GM23248 (cell line): ENCODE measurements at regions not wholly inside any gene's neighbourhood (a gene's known extent, or its start where the extent isn't known, plus 50 kb on each side); places are given as distances from the start of the nearest gene placed in this dataset.

Experiments used
- DNase-seq: peaks from one replicate; pipeline ENCODE4 v3.0.0-alpha.2; 2015
- H2AFZ ChIP-seq: fragments of 200-600 bp; sonication (generic); 2 replicates; pipeline ENCODE4 v1.6.1; 2016; ENCODE audit warnings: antibody characterized with exemption
- H3F3A ChIP-seq: fragments of 200-600 bp; sonication (generic); 2 replicates; pipeline ENCODE4 v1.6.1; 2016; ENCODE audit warnings: mild to moderate bottlenecking, antibody characterized with exemption, mixed run types; ENCODE audit not compliant: insufficient read depth
- H3K27ac ChIP-seq: fragments of 200-600 bp; sonication (generic); 2 replicates; pipeline ENCODE4 v1.5.1; 2016; ENCODE audit warnings: mild to moderate bottlenecking
- H3K27me3 ChIP-seq: fragments of 200-600 bp; sonication (generic); replicated peaks from 2 replicates; pipeline ENCODE4 v1.6.1; 2016; ENCODE audit warnings: mild to moderate bottlenecking; ENCODE audit not compliant: insufficient read depth
- H3K36me3 ChIP-seq: fragments of 200-600 bp; sonication (generic); 2 replicates; pipeline ENCODE4 v1.6.1; 2016; ENCODE audit warnings: low read depth, mild to moderate bottlenecking
- H3K4me1 ChIP-seq: fragments of 200-600 bp; sonication (generic); 2 replicates; pipeline ENCODE4 v1.6.1; 2016; ENCODE audit warnings: mild to moderate bottlenecking; ENCODE audit not compliant: insufficient read depth
- H3K4me2 ChIP-seq: fragments of 200-600 bp; sonication (generic); one replicate; pipeline ENCODE4 v1.6.1; 2016; ENCODE audit warnings: mild to moderate bottlenecking; ENCODE audit not compliant: unreplicated experiment
- H3K4me3 ChIP-seq: fragments of 200-600 bp; sonication (generic); 2 replicates; pipeline ENCODE4 v1.5.1; 2016; ENCODE audit warnings: mild to moderate bottlenecking
- H3K79me2 ChIP-seq: fragments of 200-600 bp; sonication (generic); 2 replicates; pipeline ENCODE4 v1.6.1; 2016; ENCODE audit warnings: mild to moderate bottlenecking; ENCODE audit not compliant: insufficient read depth
- H3K9ac ChIP-seq: fragments of 200-600 bp; sonication (generic); 2 replicates; pipeline ENCODE4 v1.6.1; 2016; ENCODE audit warnings: mild to moderate bottlenecking
- H3K9me2 ChIP-seq: fragments of 200-600 bp; sonication (generic); 2 replicates; pipeline ENCODE4 v1.6.1; 2016; ENCODE audit warnings: mixed run types, mild to moderate bottlenecking, moderate library complexity; ENCODE audit not compliant: insufficient read depth
- H3K9me3 ChIP-seq: fragments of 200-600 bp; sonication (generic); one replicate; pipeline ENCODE4 v1.6.1; 2017; ENCODE audit warnings: low read depth
- H4K20me1 ChIP-seq: fragments of 200-600 bp; sonication (generic); 2 replicates; pipeline ENCODE4 v1.6.0; 2016; ENCODE audit not compliant: insufficient read depth
- EZH2 ChIP-seq: fragments of 200-600 bp; sonication (generic); IDR thresholded peaks from 2 replicates; pipeline ENCODE4 v1.6.1; 2018; ENCODE audit warnings: antibody characterized with exemption, mild to moderate bottlenecking; ENCODE audit not compliant: insufficient read depth, poor library complexity, severe bottlenecking
- EZH2phosphoT487 ChIP-seq: fragments of 200-600 bp; sonication (generic); IDR thresholded peaks from 2 replicates; pipeline ENCODE4 v1.6.1; 2018; ENCODE audit warnings: antibody characterized with exemption, moderate library complexity, mild to moderate bottlenecking, low read depth; ENCODE audit not compliant: insufficient read depth
- WGBS, 2 experiments: methylation state at CpG; one replicate each; pipeline ENCODE4 v1.1.6; 2015 to 2017; ENCODE audit warnings: low lambda C conversion rate in 2 of 2, low coverage in 1 of 2; ENCODE audit errors: missing lambda C conversion rate in 2 of 2; 5-methylcytosine and 5-hydroxymethylcytosine counted together
- in situ Hi-C: fragments of 300-500 bp; cut with MboI; formaldehyde crosslinking; loops from 2 replicates; pipeline ENCODE4 v1.15.0; 2020

- no peaks in the 10 kb centered on the region for H3K9me3 ChIP-seq
- no peak for TF ChIP-seq EZH2phosphoT487
- no peak for TF ChIP-seq EZH2
- in situ Hi-C loops, result loop anchor here (10.0 kb wide), 1 partner anchor 168 kb away; no protein-coding TSS in a partner anchor
- peaks cover 43% of the 10 kb centered on the region for H3F3A ChIP-seq
- H3K4me3 ChIP-seq, result no peak overlapping the region
- no peaks in the 10 kb centered on the region for H3K9me2 ChIP-seq
- H4K20me1 ChIP-seq, result no peaks in the 10 kb centered on the region
- no peaks in the 10 kb centered on the region for H3K36me3 ChIP-seq
- no peak overlapping the region for H2AFZ ChIP-seq
- H3K4me1 ChIP-seq, result peaks cover 32% of the 10 kb centered on the region
- H3K9ac ChIP-seq, result peak overlapping the region; percentile 84; the same call in 1 of the 2 replicates
- H3K27ac ChIP-seq, result peak overlapping the region; percentile 99
- no peak overlapping the region for H3K4me2 ChIP-seq
- no peak for DNase-seq
- WGBS, 2 experiments, result 93 to 94% methylated on average over 7 of the region's 7 CpGs
- H3K79me2 ChIP-seq, result peaks cover 85% of the 10 kb centered on the region
- no peaks in the 10 kb centered on the region for H3K27me3 ChIP-seq
Observed at GRCh38 chr17:77326636-77327035, 185.9 kb downstream of the SEC14L1 start.

- no peaks in the 10 kb centered on the region for H3K27me3 ChIP-seq
- H3F3A ChIP-seq, result peaks cover 45% of the 10 kb centered on the region
- no peaks in the 10 kb centered on the region for H3K9me3 ChIP-seq
- H3K36me3 ChIP-seq, result no peaks in the 10 kb centered on the region
- no peaks in the 10 kb centered on the region for H3K9me2 ChIP-seq
- H3K4me1 ChIP-seq, result peaks cover 35% of the 10 kb centered on the region
- H3K79me2 ChIP-seq, result peaks cover 85% of the 10 kb centered on the region
- no peak overlapping the region for H3K27ac ChIP-seq
- in situ Hi-C loops, result loop anchor here (10.0 kb wide), 1 partner anchor 168 kb away; no protein-coding TSS in a partner anchor
- no peaks in the 10 kb centered on the region for H4K20me1 ChIP-seq
- WGBS, 2 experiments, result 94 to 99% methylated on average over 10 to 11 of the region's 11 CpGs
- DNase-seq, result no peak
- TF ChIP-seq EZH2phosphoT487 (no peak), EZH2 (no peak)
- H2AFZ ChIP-seq, result no peak overlapping the region
- peak overlapping the region; percentile 84; the same call in 1 of the 2 replicates for H3K9ac ChIP-seq
- H3K4me2 ChIP-seq, result no peak overlapping the region
- no peak overlapping the region for H3K4me3 ChIP-seq
Observed at GRCh38 chr17:77327181-77327565, 186.4 kb downstream of the SEC14L1 start.

GRCh38 chr17:77327566-77328464 lies 187.0 kb downstream of the SEC14L1 start:
- H3K4me2 ChIP-seq, result no peak overlapping the region
- H3K4me3 ChIP-seq, result no peak overlapping the region
- no peaks in the 10 kb centered on the region for H3K27me3 ChIP-seq
- peaks cover 47% of the 10 kb centered on the region for H3F3A ChIP-seq
- H2AFZ ChIP-seq, result no peak overlapping the region
- no peak for DNase-seq
- H3K9ac ChIP-seq, result no peak overlapping the region
- no peaks in the 10 kb centered on the region for H3K9me3 ChIP-seq
- H3K27ac ChIP-seq, result no peak overlapping the region
- WGBS, 2 experiments, result 88 to 92% methylated on average over 16 to 29 of the region's 29 CpGs
- no peaks in the 10 kb centered on the region for H4K20me1 ChIP-seq
- TF ChIP-seq EZH2 (no peak), EZH2phosphoT487 (no peak)
- peaks cover 38% of the 10 kb centered on the region for H3K4me1 ChIP-seq
- peaks cover 5% of the 10 kb centered on the region; the same call in 1 of the 2 replicates for H3K36me3 ChIP-seq
- H3K9me2 ChIP-seq, result no peaks in the 10 kb centered on the region
- peaks cover 85% of the 10 kb centered on the region for H3K79me2 ChIP-seq
- in situ Hi-C loops, result loop anchor here (10.0 kb wide), 1 partner anchor 167 kb away; no protein-coding TSS in a partner anchor

- WGBS, 2 experiments, result 82 to 87% methylated on average over 15 of the region's 15 CpGs
- H3K27ac ChIP-seq, result no peak overlapping the region
- no peaks in the 10 kb centered on the region for H3K9me2 ChIP-seq
- no peak for DNase-seq
- H3F3A ChIP-seq, result peaks cover 55% of the 10 kb centered on the region
- H3K9ac ChIP-seq, result no peak overlapping the region
- H3K79me2 ChIP-seq, result peaks cover 88% of the 10 kb centered on the region
- no peak overlapping the region for H2AFZ ChIP-seq
- no peak for TF ChIP-seq EZH2
- no peak for TF ChIP-seq EZH2phosphoT487
- H3K4me1 ChIP-seq, result peaks cover 39% of the 10 kb centered on the region
- in situ Hi-C loops, result loop anchor here (10.0 kb wide), 1 partner anchor 166 kb away; no protein-coding TSS in a partner anchor
- no peak overlapping the region for H3K4me3 ChIP-seq
- H3K9me3 ChIP-seq, result no peaks in the 10 kb centered on the region
- no peaks in the 10 kb centered on the region for H3K27me3 ChIP-seq
- no peak overlapping the region for H3K4me2 ChIP-seq
- H3K36me3 ChIP-seq, result peaks cover 5% of the 10 kb centered on the region; the same call in 1 of the 2 replicates
- no peaks in the 10 kb centered on the region for H4K20me1 ChIP-seq
Observed at GRCh38 chr17:77328823-77329740, 188.3 kb downstream of the SEC14L1 start.
